HK-2 (cell line): ENCODE measurements at regions not wholly inside any gene's neighbourhood (a gene's known extent, or its start where the extent isn't known, plus 50 kb on each side); places are given as distances from the start of the nearest gene placed in this dataset.

Source experiments
- DNase-seq: peaks from one replicate; pipeline ENCODE4 v3.0.0-alpha.2; 2018; ENCODE audit not compliant: unreplicated experiment

GRCh38 chr2:76579911-76580310 is 869.2 kb upstream of the GCFC2 start:
- DNase-seq: no peak

DNA sequence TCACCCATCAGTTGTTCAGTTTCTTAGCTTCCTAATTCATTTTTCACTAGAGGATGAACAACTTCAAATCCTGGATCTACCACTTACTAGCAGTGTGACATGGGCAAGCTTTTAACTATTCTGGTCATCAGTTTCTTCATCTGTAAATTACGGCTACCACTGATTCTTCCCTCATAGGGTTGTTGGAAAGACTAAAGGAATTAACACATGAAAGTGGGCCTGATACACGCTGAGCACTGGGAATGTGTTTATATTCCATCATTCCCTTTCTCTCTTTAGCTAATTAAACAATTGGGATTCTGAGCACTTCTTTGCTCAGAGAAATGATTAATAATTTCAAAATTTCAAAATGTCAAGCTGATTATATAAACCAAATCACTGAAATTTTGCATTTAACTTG is 862.3 kb upstream of the GCFC2 start:
- DNase-seq: no peak

DNA sequence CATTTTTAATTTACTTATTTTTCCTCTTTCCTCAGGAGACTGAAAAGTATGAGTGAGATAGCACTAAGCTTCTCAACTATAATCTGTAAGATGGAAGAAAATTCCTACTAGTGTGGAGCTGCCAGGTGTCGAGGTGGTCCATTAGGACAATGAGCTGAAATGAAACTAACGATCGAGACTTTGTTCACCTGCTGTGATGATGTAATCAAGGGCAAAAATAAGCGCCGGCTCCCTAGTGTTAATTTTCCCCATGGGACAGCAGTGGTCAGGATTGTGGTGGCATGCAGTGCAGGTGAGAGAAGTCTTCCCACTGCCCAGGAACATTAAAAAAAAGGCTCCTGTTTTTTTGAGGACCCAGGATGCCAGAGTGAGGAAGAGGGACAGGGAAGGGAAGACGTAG is 859.1 kb upstream of the GCFC2 start:
- no peak for DNase-seq

GRCh38 chr2:76567478-76567877 is 856.8 kb upstream of the GCFC2 start:
- no peak for DNase-seq

DNA sequence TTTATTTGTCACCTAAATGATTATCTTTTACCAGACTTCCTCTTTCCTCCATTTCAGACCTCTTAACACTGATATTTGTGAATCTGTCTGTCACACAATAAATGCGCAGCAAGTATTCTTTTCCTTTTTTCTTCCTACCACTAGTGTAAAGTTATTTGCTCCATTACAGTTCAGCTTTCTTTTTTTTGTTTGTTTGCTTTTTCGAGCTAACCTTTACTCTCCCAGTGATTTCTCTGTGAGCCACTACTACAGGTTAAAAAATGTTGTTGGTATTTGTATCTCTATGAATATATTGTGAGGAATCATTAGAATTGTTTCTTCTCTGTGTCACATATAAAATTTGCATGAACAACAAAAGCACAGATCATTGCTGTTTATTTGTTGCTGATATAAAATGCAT is 854.0 kb upstream of the GCFC2 start:
- no peak for DNase-seq

DNA sequence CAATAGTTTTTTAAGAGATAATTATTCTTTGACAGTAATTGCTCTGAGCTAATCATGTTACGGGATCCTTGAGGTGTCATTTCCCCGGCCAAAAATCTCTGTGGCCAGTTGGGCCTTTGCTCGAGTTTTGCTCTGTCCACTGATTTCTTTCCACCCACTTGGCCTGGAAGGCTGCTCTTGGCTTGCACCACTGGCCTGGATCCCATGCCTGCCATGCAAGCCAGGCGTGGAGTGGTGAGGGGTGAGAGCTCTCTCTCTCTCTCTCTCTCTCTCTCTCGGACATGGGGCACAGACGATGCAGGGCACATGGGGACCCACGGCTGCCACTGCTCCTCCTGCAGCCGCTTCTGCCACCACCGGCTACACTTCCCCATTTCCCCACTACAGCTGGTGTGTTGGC is 853.0 kb upstream of the GCFC2 start:
- DNase-seq: no peak

- no peak for DNase-seq
Observed at GRCh38 chr2:76558157-76558556, 847.4 kb upstream of the GCFC2 start.

DNA sequence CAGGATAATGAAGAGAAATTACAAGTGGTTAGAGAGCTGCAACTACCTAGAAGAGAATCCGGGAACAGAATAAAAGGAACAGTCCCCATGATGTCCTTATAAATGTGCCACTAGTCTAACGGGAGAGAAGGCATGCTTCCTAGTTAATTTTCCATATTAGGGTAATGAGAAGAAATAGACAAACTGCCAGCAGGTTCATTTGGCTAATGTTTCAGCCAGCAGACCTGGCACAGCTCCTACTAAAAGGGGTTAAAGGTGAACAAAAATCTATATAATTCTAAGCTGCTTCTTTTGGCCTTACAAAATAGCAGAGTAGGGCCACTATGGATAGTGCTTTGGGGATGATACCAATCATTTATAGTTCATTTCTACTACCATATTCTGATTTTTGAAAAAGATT is 845.3 kb upstream of the GCFC2 start:
- no peak for DNase-seq

- no peak for DNase-seq
Observed at GRCh38 chr2:76546207-76546606, 835.5 kb upstream of the GCFC2 start.

DNA sequence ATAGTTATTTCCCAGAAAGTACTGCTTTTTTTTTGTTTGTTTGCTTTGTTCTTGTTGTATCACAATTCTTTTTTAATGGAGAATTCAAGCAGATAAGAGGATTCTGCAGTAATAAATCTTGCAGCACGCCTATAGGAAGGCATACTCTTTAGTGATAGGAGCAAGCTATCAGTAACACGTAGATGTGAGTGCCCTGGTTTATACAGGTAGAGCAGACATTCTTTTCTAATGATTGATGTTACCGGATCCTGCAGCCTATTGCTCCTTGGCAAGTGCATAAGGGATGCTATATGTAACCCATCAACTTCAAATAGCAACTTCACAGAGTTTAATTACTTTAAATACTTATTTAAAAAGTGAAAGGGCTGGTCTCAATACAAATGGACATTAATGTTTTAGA is 834.2 kb upstream of the GCFC2 start:
- DNase-seq: no peak

DNA sequence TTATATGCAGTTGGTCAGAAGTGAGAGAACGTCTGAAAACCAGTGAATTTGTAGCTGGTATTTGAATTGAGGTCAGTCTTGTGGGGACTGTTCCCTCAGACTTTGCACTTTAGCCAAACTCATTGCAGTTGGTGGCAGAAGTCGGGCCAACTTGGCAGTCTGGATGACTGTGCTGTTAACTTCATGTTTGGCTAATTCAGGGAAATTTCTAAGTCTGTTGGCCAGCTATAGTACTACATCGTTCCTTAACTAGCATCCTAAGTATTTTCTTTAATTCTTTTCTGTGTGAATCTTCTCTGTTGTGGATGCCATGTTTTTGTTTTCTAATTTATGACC is 806.8 kb upstream of the GCFC2 start:
- no peak for DNase-seq

- no peak for DNase-seq
Observed at GRCh38 chr2:76516861-76517573, 806.3 kb upstream of the GCFC2 start.

GRCh38 chr2:76512201-76512820 is 801.6 kb upstream of the GCFC2 start:
- DNase-seq: no peak

- no peak for DNase-seq
Observed at GRCh38 chr2:76506538-76506937, 795.8 kb upstream of the GCFC2 start.

GRCh38 chr2:76501641-76502040 is 790.9 kb upstream of the GCFC2 start:
- no peak for DNase-seq

- no peak for DNase-seq
Observed at GRCh38 chr2:76498360-76498759, 787.6 kb upstream of the GCFC2 start.

- DNase-seq: no peak
Observed at GRCh38 chr2:76491503-76491902, 780.8 kb upstream of the GCFC2 start.

GRCh38 chr2:76478266-76479035 is 767.7 kb upstream of the GCFC2 start:
- DNase-seq: no peak

- DNase-seq: no peak
Observed at GRCh38 chr2:76472946-76473345, 762.2 kb upstream of the GCFC2 start.

GRCh38 chr2:76469066-76469465 is 758.4 kb upstream of the GCFC2 start:
- DNase-seq: no peak

- DNase-seq: no peak
Observed at GRCh38 chr2:76467326-76467725, 756.6 kb upstream of the GCFC2 start.

- no peak for DNase-seq
Observed at GRCh38 chr2:76464310-76464709, 753.6 kb upstream of the GCFC2 start.

GRCh38 chr2:76461431-76461830 is 750.7 kb upstream of the GCFC2 start:
- no peak for DNase-seq
